ENCODE measurements at regions not wholly inside any gene's neighbourhood (a gene's known extent, or its start where the extent isn't known, plus 50 kb on each side); places are given as distances from the start of the nearest gene placed in this dataset.

DNA sequence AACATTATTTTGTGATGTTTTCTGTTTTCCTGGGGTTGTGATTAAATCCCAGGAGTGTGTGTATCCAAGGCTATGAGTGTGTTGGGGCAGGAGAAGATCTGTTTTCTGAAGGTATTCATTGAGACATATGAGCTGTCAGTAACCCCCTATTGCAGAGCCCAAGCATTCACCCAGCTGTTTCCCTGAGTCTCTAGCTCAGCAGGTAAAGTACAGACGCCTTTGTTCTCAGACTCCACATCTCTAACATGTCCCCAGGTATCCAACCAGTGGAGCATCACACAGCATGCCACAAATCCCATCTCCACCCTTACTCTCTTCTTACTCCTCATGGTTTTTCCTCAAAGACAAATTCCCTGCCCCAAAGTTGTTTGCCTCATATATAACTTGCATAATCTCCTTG, 213.6 kb downstream of the PCDH20 start:
- TF ChIP-seq POLR2AphosphoS5 (IDR thresholded peaks at IDR 0.05): no peak
- TF ChIP-seq, protein P1, sequence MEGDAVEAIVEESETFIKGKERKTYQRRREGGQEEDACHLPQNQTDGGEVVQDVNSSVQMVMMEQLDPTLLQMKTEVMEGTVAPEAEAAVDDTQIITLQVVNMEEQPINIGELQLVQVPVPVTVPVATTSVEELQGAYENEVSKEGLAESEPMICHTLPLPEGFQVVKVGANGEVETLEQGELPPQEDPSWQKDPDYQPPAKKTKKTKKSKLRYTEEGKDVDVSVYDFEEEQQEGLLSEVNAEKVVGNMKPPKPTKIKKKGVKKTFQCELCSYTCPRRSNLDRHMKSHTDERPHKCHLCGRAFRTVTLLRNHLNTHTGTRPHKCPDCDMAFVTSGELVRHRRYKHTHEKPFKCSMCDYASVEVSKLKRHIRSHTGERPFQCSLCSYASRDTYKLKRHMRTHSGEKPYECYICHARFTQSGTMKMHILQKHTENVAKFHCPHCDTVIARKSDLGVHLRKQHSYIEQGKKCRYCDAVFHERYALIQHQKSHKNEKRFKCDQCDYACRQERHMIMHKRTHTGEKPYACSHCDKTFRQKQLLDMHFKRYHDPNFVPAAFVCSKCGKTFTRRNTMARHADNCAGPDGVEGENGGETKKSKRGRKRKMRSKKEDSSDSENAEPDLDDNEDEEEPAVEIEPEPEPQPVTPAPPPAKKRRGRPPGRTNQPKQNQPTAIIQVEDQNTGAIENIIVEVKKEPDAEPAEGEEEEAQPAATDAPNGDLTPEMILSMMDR (IDR thresholded peaks at IDR 0.05): no peak
